ENCODE measurements at regions not wholly inside any gene's neighbourhood (a gene's known extent, or its start where the extent isn't known, plus 50 kb on each side); places are given as distances from the start of the nearest gene placed in this dataset.
"Not testable (repeated sequence)": the region's sequence is repeated elsewhere in the genome, so short reads cannot be mapped to it uniquely, and the experiment has no call there.

GRCh38 chrX:42362219-42362618 is 415.7 kb downstream of the PPP1R2C start:
- no peak overlapping the region for H3K27ac ChIP-seq
- TF ChIP-seq CTCF (conservative IDR thresholded peaks at IDR 0.05): no peak

GRCh38 chrX:42342981-42343380 is 419.6 kb upstream of the CASK start:
- not testable (repeated sequence) for H3K27ac ChIP-seq

Data from VCaP (cell line).